HL-60 (cell line): ENCODE measurements at regions not wholly inside any gene's neighbourhood (a gene's known extent, or its start where the extent isn't known, plus 50 kb on each side); places are given as distances from the start of the nearest gene placed in this dataset.

Source experiments
- DNase-seq, 2 experiments: peaks; one replicate each; pipeline ENCODE4 v3.0.0-alpha.2; 2010 to 2020; ENCODE audit warnings: low read depth in 1 of 2, low spot score in 1 of 2
- H3K27ac ChIP-seq: fragments of 250-450 bp; sonication (Bioruptor Pico); replicated peaks from 2 replicates; pipeline ENCODE4 v1.5.1; 2020; ENCODE audit warnings: mild to moderate bottlenecking, moderate library complexity
- H3K27me3 ChIP-seq: fragments of 250-450 bp; sonication (Bioruptor Pico); 2 replicates; pipeline ENCODE4 v1.5.1; 2021; ENCODE audit warnings: mild to moderate bottlenecking, moderate library complexity; ENCODE audit not compliant: insufficient read depth, poor library complexity, severe bottlenecking
- H3K4me3 ChIP-seq: replicated peaks from 2 replicates; pipeline ENCODE4 v1.5.1; 2011; ENCODE audit warnings: mild to moderate bottlenecking, control low read depth, low read length; ENCODE audit not compliant: insufficient read depth
- GABPA ChIP-seq: IDR thresholded peaks from 2 replicates; pipeline ENCODE4 v1.6.1; 2012; ENCODE audit warnings: low read depth
- POLR2AphosphoS5 ChIP-seq: IDR thresholded peaks from 2 replicates; pipeline ENCODE4 v1.6.1; 2012; ENCODE audit warnings: low read depth
- SPI1 ChIP-seq: IDR thresholded peaks from 2 replicates; pipeline ENCODE4 v1.6.1; 2012; ENCODE audit warnings: low read depth, mild to moderate bottlenecking, borderline replicate concordance
- TF ChIP-seq, protein P1 (sequence below): IDR thresholded peaks from one replicate; pipeline ENCODE4 v1.5.1; 2011; ENCODE audit warnings: low read length, control low read depth, inconsistent platforms; ENCODE audit not compliant: insufficient read depth
- TF ChIP-seq, protein P2 (sequence below): IDR thresholded peaks from 2 replicates; pipeline ENCODE4 v1.6.1; 2012; ENCODE audit warnings: low read depth; ENCODE audit not compliant: insufficient replicate concordance

DNA sequence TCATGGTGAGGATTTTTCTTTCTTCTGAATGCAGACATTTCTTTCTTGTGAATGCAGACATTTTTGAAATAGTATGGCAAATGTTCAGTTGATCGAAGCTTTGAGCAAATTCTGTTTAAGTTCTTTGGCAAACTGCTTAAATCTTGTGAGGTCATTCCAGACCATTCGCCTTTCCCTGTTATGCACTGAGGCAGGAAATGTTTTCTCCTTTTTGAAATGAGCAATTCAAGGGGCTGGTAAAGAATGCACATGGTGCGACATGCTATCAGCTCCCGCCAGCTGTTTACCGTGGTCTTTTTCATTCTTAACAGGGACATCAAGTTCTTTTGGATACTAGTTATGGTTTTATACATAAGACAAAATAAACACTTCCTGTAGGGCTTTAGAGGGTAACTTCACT lies 112.0 kb upstream of the CCN2 start:
- no peak overlapping the region for H3K4me3 ChIP-seq
- no peak overlapping the region for H3K27ac ChIP-seq
- TF ChIP-seq, protein P1, sequence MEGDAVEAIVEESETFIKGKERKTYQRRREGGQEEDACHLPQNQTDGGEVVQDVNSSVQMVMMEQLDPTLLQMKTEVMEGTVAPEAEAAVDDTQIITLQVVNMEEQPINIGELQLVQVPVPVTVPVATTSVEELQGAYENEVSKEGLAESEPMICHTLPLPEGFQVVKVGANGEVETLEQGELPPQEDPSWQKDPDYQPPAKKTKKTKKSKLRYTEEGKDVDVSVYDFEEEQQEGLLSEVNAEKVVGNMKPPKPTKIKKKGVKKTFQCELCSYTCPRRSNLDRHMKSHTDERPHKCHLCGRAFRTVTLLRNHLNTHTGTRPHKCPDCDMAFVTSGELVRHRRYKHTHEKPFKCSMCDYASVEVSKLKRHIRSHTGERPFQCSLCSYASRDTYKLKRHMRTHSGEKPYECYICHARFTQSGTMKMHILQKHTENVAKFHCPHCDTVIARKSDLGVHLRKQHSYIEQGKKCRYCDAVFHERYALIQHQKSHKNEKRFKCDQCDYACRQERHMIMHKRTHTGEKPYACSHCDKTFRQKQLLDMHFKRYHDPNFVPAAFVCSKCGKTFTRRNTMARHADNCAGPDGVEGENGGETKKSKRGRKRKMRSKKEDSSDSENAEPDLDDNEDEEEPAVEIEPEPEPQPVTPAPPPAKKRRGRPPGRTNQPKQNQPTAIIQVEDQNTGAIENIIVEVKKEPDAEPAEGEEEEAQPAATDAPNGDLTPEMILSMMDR, result no peak
- no peak for TF ChIP-seq POLR2AphosphoS5
- TF ChIP-seq SPI1, result no peak
- TF ChIP-seq, protein P2, sequence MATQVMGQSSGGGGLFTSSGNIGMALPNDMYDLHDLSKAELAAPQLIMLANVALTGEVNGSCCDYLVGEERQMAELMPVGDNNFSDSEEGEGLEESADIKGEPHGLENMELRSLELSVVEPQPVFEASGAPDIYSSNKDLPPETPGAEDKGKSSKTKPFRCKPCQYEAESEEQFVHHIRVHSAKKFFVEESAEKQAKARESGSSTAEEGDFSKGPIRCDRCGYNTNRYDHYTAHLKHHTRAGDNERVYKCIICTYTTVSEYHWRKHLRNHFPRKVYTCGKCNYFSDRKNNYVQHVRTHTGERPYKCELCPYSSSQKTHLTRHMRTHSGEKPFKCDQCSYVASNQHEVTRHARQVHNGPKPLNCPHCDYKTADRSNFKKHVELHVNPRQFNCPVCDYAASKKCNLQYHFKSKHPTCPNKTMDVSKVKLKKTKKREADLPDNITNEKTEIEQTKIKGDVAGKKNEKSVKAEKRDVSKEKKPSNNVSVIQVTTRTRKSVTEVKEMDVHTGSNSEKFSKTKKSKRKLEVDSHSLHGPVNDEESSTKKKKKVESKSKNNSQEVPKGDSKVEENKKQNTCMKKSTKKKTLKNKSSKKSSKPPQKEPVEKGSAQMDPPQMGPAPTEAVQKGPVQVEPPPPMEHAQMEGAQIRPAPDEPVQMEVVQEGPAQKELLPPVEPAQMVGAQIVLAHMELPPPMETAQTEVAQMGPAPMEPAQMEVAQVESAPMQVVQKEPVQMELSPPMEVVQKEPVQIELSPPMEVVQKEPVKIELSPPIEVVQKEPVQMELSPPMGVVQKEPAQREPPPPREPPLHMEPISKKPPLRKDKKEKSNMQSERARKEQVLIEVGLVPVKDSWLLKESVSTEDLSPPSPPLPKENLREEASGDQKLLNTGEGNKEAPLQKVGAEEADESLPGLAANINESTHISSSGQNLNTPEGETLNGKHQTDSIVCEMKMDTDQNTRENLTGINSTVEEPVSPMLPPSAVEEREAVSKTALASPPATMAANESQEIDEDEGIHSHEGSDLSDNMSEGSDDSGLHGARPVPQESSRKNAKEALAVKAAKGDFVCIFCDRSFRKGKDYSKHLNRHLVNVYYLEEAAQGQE, result no peak
- no peak for TF ChIP-seq GABPA
- no peak for DNase-seq
- no peaks in the 10 kb centered on the region for H3K27me3 ChIP-seq

DNA sequence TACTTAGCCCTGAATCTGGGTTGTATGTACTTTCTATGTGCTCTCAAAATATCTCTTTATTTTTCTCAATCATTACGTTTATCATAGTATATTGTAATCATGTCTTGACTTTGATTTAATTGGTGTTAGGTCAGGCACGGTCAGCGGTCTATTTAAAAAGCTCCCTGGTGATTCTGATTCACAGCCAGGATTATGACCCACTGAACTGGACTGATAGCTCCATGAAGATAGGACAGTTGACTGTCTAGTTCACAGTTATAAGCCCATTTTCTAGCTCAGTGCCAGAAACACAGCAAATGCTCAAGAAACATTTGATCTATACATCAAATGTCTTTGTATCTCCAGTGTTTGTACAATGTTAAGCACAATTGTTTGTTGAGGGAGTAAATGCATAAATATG lies 111.5 kb upstream of the CCN2 start:
- no peak for DNase-seq
- TF ChIP-seq POLR2AphosphoS5 (no peak), SPI1 (no peak), GABPA (no peak)
- TF ChIP-seq, protein P2, result no peak
- TF ChIP-seq, protein P1, result no peak
- no peak overlapping the region for H3K27ac ChIP-seq
- no peaks in the 10 kb centered on the region for H3K27me3 ChIP-seq
- H3K4me3 ChIP-seq, result no peak overlapping the region

DNA sequence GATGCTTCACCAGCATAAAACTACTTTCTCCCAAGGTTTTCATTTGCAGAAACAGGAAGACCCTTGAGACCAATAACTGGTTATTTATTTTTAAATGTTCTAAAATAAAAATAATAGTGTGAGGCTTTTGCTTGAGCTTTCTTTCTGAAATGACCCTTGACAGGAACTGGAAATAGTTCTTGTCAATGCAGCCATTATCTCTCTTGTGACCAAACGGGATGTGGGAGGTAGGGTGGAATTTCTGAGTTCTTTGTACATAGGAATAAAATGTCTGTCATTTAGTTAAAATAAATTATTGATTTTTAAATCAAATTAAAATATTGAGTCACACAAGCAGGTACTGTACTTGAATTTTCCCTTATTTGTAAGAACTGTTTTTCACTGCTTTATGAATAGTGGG lies 110.2 kb upstream of the CCN2 start:
- DNase-seq, result no peak
- TF ChIP-seq, protein P1, result no peak
- TF ChIP-seq POLR2AphosphoS5 (no peak), SPI1 (no peak), GABPA (no peak)
- TF ChIP-seq, protein P2, result no peak
- H3K27ac ChIP-seq, result no peak overlapping the region
- H3K27me3 ChIP-seq, result no peaks in the 10 kb centered on the region
- H3K4me3 ChIP-seq, result no peak overlapping the region
